HT-29 (cell line): ENCODE measurements at regions not wholly inside any gene's neighbourhood (a gene's known extent, or its start where the extent isn't known, plus 50 kb on each side); places are given as distances from the start of the nearest gene placed in this dataset.

Experiments
- DNase-seq: peaks from one replicate; pipeline ENCODE4 v3.0.0-alpha.2; 2015; ENCODE audit warnings: low spot score

DNA sequence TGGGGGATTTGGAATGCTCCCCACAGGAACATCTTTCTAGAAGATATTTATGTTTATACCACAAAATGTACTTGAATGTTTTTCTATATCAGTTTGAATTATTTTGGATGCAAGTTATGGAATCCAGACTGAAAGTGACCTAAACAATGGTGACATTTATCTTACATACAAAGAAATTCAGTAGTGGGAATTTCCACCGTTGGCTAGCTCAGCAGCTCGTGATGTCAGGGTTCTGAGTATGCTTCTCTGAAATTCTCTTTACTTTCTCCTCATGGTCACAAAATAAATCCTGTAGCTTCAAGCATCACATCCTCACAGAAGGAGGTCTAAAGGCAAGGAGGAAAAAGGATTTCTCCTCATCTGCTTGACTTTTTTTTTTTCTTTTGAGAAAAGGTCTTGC lies 105.3 kb downstream of the AKAIN1 start:
- no peak for DNase-seq

DNA sequence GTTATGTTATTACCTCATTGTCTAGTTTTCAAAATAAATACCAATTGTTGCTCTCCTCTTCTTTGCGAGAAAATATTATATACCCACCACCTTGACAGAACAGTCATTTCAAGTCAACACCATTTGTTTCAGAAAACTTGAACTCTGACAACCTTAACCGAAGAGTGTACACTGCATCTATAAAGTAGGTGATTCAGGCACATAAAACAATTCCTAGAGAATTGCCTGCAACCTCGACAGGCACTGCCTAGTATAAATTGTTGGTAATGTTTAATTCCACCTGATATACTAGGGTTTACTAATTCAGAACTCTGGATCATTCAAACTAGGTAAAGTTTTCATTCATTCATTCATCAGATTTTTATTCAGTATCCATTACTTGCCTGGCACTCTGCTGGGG lies 121.8 kb downstream of the AKAIN1 start:
- DNase-seq: no peak

DNA sequence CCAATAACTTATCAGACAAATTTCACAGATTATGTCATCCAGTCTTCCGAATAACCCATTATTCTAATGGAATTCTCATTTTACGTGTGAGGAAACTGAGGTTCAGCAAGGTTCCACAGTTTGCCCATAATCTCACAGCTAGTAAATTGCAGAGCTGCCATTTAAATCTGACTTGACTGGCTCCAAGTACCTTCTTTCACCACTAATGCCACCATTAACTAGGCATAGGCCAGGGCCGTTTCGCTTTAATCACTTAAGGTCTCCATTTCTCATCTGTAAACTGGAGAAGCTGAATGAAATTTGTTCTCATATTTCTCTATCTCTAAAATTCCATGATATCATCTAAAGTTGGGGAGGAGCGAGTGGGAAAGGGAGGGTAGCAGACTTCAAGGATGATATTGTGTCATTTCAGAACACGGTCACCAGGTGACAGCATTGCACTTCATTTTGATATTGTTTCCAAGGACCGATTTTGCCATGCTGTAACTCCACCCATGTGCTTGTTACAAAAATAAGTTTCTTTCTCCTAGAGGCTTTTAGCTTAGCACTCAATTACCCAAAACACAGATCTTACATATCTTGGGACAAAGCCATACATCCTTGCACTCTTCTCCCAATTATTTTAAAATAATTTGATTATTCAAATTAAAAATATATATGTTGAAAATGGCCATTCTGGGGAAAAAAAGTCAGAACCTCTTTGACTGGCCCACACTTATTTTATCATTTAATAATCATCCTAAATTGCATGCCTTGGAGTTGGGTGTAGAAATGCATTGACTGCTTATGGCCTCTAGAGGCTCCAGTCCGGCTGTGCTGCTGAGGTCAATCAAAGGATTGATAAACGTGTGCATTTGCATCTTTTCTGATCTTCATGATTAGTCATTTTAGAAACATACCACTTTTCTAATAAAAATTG lies 123.8 kb downstream of the AKAIN1 start:
- DNase-seq: peak; percentile 74

- no peak for DNase-seq
Observed at GRCh38 chr18:5068851-5069250, 128.2 kb downstream of the AKAIN1 start.

DNA sequence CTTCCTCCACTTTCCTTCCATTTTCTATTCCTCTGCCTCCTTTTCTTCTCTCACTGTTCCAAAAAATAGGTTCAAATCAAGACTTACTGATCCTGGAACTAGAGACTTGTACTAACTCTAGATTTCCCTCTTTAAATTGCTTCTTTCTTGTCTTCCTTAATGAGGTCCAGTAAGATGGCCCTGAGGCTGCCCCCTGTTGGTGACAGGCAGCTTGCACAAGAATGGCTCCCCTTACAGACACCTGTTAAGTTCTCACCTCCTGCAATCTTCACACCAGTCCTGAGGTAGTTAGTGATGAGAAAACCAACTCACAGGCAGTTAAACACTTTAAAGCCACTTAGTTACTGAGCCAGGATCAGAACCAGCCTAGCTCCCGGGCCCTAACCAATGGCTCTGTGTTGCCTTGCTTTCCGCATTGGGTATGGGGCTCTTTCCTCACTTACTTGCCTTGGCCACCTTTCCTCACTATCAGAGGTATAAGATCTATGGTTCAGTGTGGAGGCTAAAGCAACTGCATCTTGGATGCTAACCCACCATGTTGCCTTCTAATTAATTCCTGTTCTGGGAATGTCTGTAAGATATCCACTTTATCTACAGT lies 130.6 kb downstream of the AKAIN1 start:
- DNase-seq: peak; percentile 39

DNA sequence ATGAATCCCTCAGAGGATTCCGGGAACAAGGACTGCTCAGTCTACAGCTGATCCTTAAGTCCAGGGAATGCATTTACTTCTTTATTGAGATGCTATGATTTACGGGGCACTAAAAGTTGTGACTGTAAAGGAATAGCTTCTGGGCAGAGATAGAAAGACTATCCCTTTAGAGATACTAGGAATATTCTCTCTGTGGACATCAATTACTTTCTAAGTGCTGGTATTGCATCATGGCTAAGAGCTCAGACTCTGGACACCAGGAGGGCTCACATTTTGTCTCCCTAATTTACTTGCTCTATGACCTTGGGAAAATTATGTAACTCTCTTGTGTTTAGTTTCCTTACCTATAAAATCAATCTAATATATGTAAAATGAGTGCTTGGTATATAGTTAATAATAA lies 131.4 kb downstream of the AKAIN1 start:
- no peak for DNase-seq

DNA sequence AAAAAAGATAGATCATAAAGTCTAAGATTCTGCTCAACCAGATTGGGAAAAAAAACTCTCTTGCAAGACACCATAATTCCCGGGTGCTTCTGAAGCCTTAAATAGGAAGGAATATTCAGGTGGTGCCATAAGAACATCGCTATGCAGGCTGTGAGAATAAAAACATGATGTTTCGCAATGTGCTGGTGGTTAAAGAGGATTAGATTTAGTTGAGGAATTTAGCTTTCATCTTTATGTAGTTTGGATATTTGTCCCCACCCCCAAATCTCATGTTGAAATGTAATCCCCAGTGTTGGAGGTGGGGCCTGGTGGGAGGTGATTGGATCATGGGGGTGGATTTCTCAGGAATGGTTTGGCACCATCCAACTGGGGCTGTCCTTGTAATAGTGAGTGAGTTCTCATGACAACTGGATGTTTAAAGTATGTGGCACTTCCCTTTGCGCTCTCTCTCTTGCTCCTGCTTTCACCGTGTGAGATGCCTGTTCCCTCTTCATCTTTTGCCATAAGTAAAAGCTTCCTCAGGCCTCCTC lies 132.2 kb downstream of the AKAIN1 start:
- no peak for DNase-seq

GRCh38 chr18:5061785-5062184 lies 135.3 kb downstream of the AKAIN1 start:
- no peak for DNase-seq

GRCh38 chr18:5060543-5060942 lies 136.5 kb downstream of the AKAIN1 start:
- no peak for DNase-seq

DNA sequence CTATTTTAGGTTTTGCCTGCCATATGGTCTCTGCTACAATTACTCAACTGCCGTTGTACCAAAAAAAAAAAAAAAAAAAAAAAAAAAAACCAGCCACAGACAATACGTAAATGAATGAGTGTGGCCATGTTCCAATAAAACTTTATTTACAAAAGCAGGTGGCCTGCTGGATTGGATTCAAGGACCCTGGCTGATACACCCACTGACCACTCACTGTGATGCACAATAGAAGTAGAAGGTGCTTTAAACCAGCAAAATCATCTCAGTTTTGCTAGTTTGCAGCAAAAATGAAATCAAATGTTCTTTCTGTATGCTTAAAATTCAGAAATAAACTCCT lies 137.4 kb downstream of the AKAIN1 start:
- no peak for DNase-seq

GRCh38 chr18:5058768-5059695 lies 138.0 kb downstream of the AKAIN1 start:
- no peak for DNase-seq

DNA sequence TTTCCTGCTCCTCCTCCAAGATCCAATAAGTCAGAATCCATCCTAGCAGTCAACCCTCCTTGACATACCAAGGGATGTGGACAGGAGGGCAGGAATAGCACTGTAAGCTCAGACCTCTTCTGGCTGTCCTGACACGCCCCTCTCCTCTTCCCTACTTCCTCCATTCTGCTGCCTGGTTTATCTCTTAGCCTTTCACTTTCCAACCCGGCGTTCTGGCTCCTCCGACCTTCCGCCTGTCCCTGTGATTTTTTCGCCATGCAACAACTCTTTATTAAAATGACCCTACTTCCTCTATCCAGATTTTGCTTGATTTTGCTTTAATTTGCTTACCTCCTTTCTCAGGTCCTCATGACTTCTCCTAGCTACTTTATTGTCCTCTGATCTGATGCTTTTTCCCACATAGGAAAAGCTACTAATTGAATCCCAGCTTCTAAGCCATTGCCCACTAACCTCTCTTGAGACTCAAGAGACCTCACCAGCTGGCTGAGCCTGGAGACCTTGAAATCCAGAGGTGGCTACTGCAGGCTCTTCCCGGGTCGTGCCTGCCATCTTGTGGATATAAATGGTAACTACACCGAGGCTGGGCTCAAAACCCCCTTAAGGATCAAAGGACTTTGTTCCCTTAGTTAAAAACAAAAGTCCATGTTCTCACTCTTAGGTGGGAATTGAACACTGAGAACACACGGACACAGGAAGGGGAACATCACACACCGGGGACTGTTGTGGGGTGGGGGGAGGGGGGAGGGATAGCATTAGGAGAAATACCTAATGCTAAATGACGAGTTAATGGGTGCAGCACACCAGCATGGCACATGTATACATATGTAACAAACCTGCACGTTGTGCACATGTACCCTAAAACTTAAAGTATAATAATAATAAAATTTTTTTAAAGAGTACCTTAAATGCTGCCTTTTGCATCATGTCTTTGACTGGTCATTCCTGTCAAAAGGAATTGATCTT lies 139.4 kb downstream of the AKAIN1 start:
- DNase-seq: peak; percentile 75

- DNase-seq: no peak
Observed at GRCh38 chr18:5052491-5052890, 144.6 kb downstream of the AKAIN1 start.

GRCh38 chr18:5051207-5051606 lies 145.8 kb downstream of the AKAIN1 start:
- no peak for DNase-seq

GRCh38 chr18:5049124-5049523 lies 147.9 kb downstream of the AKAIN1 start:
- DNase-seq: no peak

- no peak for DNase-seq
Observed at GRCh38 chr18:5040476-5040875, 156.6 kb downstream of the AKAIN1 start.

GRCh38 chr18:5036523-5036922 lies 160.5 kb downstream of the AKAIN1 start:
- no peak for DNase-seq

DNA sequence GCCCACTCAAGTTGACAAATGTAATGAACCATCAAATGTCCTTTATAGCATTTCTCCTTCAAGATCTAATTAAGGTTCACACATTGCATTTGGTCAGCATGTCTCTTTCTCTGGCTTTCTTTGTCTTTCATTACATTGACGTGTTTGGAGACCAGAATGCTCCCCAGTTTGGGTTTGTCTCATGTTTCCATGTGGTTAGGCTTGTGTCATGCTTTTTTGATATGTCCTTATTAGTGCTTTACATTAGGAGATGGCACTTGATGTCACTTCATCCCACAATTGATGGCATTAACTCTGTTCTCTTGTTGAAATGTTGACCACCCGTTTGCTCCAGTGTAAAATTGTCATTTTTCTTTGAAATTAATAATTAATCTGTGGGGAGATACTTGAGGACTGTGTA lies 165.8 kb downstream of the AKAIN1 start:
- DNase-seq: no peak

DNA sequence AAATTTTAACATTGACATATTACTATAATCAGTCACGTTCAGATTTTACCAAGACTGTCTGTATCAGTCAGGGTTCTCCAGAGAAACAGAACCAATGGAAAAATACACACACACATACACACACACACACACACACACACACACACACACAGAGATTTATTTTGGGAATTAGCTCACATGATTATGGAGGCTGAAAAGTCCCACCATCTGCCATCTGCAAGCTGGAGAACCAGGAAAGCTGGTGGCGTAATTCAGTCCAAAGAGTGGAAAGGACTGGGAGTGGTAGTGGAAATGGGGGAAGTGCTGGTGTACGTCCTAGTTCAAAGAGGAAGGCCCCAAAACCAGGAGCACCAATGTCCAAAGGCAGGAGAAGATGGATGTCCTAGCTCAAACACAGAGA lies 166.4 kb downstream of the AKAIN1 start:
- DNase-seq: no peak

DNA sequence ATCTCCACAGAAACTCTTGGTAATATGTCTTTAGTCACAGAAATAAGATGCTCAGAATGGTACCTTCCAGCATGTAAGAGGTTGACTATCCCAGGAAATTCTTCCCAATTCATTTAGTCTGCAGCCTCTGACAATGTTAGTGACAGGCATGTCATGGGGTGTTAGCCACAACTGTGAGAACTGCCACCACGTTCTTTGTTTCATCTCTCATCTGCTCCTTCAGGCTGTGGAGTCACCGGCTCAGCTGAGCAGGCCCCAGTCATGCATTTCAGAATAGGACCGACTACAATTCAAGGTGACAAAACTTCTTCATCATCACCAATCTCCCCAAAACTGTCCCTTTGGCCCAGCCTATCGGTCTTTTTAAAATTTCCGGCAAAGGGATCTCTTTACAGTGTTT lies 167.5 kb downstream of the AKAIN1 start:
- no peak for DNase-seq

DNA sequence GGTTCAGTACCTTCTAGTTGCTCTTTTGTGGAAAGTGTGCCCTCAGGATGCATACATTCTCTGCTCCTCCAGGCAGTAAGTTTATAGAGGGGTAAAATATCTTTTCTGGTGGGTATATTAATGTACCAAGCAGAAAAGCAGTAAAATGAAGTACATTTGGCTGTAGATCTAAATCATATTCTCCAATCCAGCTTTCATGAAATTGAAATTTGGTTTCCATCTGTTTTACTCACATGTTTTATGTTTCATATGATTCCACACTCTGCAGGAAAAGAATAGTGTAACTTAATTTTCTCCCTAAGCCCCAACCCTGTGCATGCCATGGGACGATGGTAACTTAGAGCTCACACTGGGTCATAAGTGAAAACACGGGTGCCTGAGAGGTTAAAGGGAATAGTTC lies 172.3 kb downstream of the AKAIN1 start:
- DNase-seq: no peak
